ENCODE measurements at regions not wholly inside any gene's neighbourhood (a gene's known extent, or its start where the extent isn't known, plus 50 kb on each side); places are given as distances from the start of the nearest gene placed in this dataset.

- TF ChIP-seq CTCF (conservative IDR thresholded peaks at IDR 0.05 in 1 of 2, IDR thresholded peaks at IDR 0.05 in 1 of 2; ENCODE audit: low read depth in 1 of 2, low read length in 2 of 2) (no peak), EZH2 (IDR thresholded peaks at IDR 0.05; ENCODE audit: low read length, missing control alignments) (no peak)
Observed at GRCh38 chr2:226048611-226049010, 649.1 kb downstream of the NYAP2 start.
